ENCODE measurements at regions not wholly inside any gene's neighbourhood (a gene's known extent, or its start where the extent isn't known, plus 50 kb on each side); places are given as distances from the start of the nearest gene placed in this dataset.
A peak's percentile ranks its signal among the peaks of the same experiment; 100 is the strongest.

GRCh38 chr1:172867216-172867818, 183.4 kb downstream of the TNFSF18 start:
- Mint-ChIP-seq H3K4me1 (peaks cover 25% of the 10 kb centered on the region), H3K27me3 (no peaks in the 10 kb centered on the region), H3K36me3 (no peaks in the 10 kb centered on the region), H3K4me3 (peak overlapping the region; percentile 6), H3K9me3 (no peaks in the 10 kb centered on the region), H3K27ac (peak overlapping the region; percentile 79)

- H3K27ac Mint-ChIP-seq, result no peak overlapping the region
- H3K4me1 Mint-ChIP-seq, result peaks cover 40% of the 10 kb centered on the region
- no peak overlapping the region for H3K4me3 Mint-ChIP-seq
- no peaks in the 10 kb centered on the region for H3K27me3 Mint-ChIP-seq
- H3K36me3 Mint-ChIP-seq, result no peaks in the 10 kb centered on the region
- no peaks in the 10 kb centered on the region for H3K9me3 Mint-ChIP-seq
Measured at GRCh38 chr1:172870901-172871606, 179.7 kb downstream of the TNFSF18 start.

- Mint-ChIP-seq H3K4me1 (peaks cover 31% of the 10 kb centered on the region), H3K9me3 (no peaks in the 10 kb centered on the region), H3K27ac (no peak overlapping the region), H3K36me3 (no peaks in the 10 kb centered on the region), H3K4me3 (no peak overlapping the region), H3K27me3 (no peaks in the 10 kb centered on the region)
Measured at GRCh38 chr1:172874950-172875349, 175.8 kb downstream of the TNFSF18 start.

GRCh38 chr1:172875892-172876291, 174.8 kb downstream of the TNFSF18 start:
- no peaks in the 10 kb centered on the region for H3K36me3 Mint-ChIP-seq
- H3K9me3 Mint-ChIP-seq, result no peaks in the 10 kb centered on the region
- H3K27me3 Mint-ChIP-seq, result no peaks in the 10 kb centered on the region
- H3K27ac Mint-ChIP-seq, result no peak overlapping the region
- no peak overlapping the region for H3K4me3 Mint-ChIP-seq
- H3K4me1 Mint-ChIP-seq, result peaks cover 22% of the 10 kb centered on the region

GRCh38 chr1:172882385-172882784, 168.4 kb downstream of the TNFSF18 start:
- H3K9me3 Mint-ChIP-seq, result no peaks in the 10 kb centered on the region
- H3K27ac Mint-ChIP-seq, result no peak overlapping the region
- peaks cover 11% of the 10 kb centered on the region for H3K4me1 Mint-ChIP-seq
- peaks cover 1% of the 10 kb centered on the region for H3K27me3 Mint-ChIP-seq
- H3K4me3 Mint-ChIP-seq, result no peak overlapping the region
- H3K36me3 Mint-ChIP-seq, result no peaks in the 10 kb centered on the region

GRCh38 chr1:172882791-172883386, 167.9 kb downstream of the TNFSF18 start:
- Mint-ChIP-seq H3K9me3 (no peaks in the 10 kb centered on the region), H3K4me3 (no peak overlapping the region), H3K27ac (no peak overlapping the region), H3K36me3 (no peaks in the 10 kb centered on the region), H3K4me1 (peaks cover 11% of the 10 kb centered on the region), H3K27me3 (peaks cover 1% of the 10 kb centered on the region)

- H3K4me1 Mint-ChIP-seq, result peaks cover 11% of the 10 kb centered on the region
- no peaks in the 10 kb centered on the region for H3K36me3 Mint-ChIP-seq
- H3K27me3 Mint-ChIP-seq, result peaks cover 1% of the 10 kb centered on the region
- no peak overlapping the region for H3K4me3 Mint-ChIP-seq
- no peaks in the 10 kb centered on the region for H3K9me3 Mint-ChIP-seq
- no peak overlapping the region for H3K27ac Mint-ChIP-seq
Measured at GRCh38 chr1:172883387-172883791, 167.4 kb downstream of the TNFSF18 start.

- Mint-ChIP-seq H3K27ac (no peak overlapping the region), H3K27me3 (peaks cover 1% of the 10 kb centered on the region), H3K36me3 (no peaks in the 10 kb centered on the region), H3K4me3 (no peak overlapping the region), H3K4me1 (peaks cover 11% of the 10 kb centered on the region), H3K9me3 (no peaks in the 10 kb centered on the region)
Measured at GRCh38 chr1:172883844-172884243, 166.9 kb downstream of the TNFSF18 start.

GRCh38 chr1:172885411-172885810, 165.3 kb downstream of the TNFSF18 start:
- H3K27ac Mint-ChIP-seq, result no peak overlapping the region
- H3K36me3 Mint-ChIP-seq, result no peaks in the 10 kb centered on the region
- peaks cover 11% of the 10 kb centered on the region for H3K4me1 Mint-ChIP-seq
- H3K27me3 Mint-ChIP-seq, result peaks cover 1% of the 10 kb centered on the region
- no peaks in the 10 kb centered on the region for H3K9me3 Mint-ChIP-seq
- H3K4me3 Mint-ChIP-seq, result no peak overlapping the region

- Mint-ChIP-seq H3K27me3 (peaks cover 1% of the 10 kb centered on the region), H3K36me3 (no peaks in the 10 kb centered on the region), H3K9me3 (no peaks in the 10 kb centered on the region), H3K4me1 (peaks cover 11% of the 10 kb centered on the region), H3K4me3 (no peak overlapping the region), H3K27ac (no peak overlapping the region)
Measured at GRCh38 chr1:172885971-172886370, 164.8 kb downstream of the TNFSF18 start.

GRCh38 chr1:172887162-172887561, 163.6 kb downstream of the TNFSF18 start:
- peaks cover 1% of the 10 kb centered on the region for H3K27me3 Mint-ChIP-seq
- H3K27ac Mint-ChIP-seq, result no peak overlapping the region
- H3K36me3 Mint-ChIP-seq, result no peaks in the 10 kb centered on the region
- H3K4me3 Mint-ChIP-seq, result no peak overlapping the region
- peaks cover 11% of the 10 kb centered on the region for H3K4me1 Mint-ChIP-seq
- no peaks in the 10 kb centered on the region for H3K9me3 Mint-ChIP-seq

- H3K4me3 Mint-ChIP-seq, result no peak overlapping the region
- H3K9me3 Mint-ChIP-seq, result peaks cover 6% of the 10 kb centered on the region
- no peak overlapping the region for H3K27ac Mint-ChIP-seq
- no peaks in the 10 kb centered on the region for H3K27me3 Mint-ChIP-seq
- H3K4me1 Mint-ChIP-seq, result peaks cover 44% of the 10 kb centered on the region
- H3K36me3 Mint-ChIP-seq, result peaks cover 2% of the 10 kb centered on the region
Measured at GRCh38 chr1:172893146-172893841, 157.4 kb downstream of the TNFSF18 start.

GRCh38 chr1:172894349-172895049, 156.2 kb downstream of the TNFSF18 start:
- Mint-ChIP-seq H3K27me3 (no peaks in the 10 kb centered on the region), H3K9me3 (peaks cover 6% of the 10 kb centered on the region), H3K4me1 (peaks cover 54% of the 10 kb centered on the region), H3K27ac (peak overlapping the region; percentile 52), H3K36me3 (peaks cover 2% of the 10 kb centered on the region), H3K4me3 (peak overlapping the region; percentile 47)

GRCh38 chr1:172895050-172895460, 155.7 kb downstream of the TNFSF18 start:
- Mint-ChIP-seq H3K9me3 (peaks cover 6% of the 10 kb centered on the region), H3K4me1 (peaks cover 58% of the 10 kb centered on the region), H3K27me3 (no peaks in the 10 kb centered on the region), H3K36me3 (peaks cover 2% of the 10 kb centered on the region), H3K4me3 (peak overlapping the region; percentile 47), H3K27ac (peak overlapping the region; percentile 52)

- Mint-ChIP-seq H3K27me3 (no peaks in the 10 kb centered on the region), H3K36me3 (peaks cover 4% of the 10 kb centered on the region), H3K27ac (no peak overlapping the region), H3K9me3 (peaks cover 10% of the 10 kb centered on the region), H3K4me1 (peaks cover 65% of the 10 kb centered on the region), H3K4me3 (peak overlapping the region; percentile 31)
Measured at GRCh38 chr1:172895761-172896160, 155.0 kb downstream of the TNFSF18 start.

Measured in activated naive CD4-positive, alpha-beta T cell treated with anti-CD3 and anti-CD28 coated beads, Interleukin-2, amount 50 U/mL, for 24 hours (primary cell).